Keratinocyte (primary cell): ENCODE measurements at regions not wholly inside any gene's neighbourhood (a gene's known extent, or its start where the extent isn't known, plus 50 kb on each side); places are given as distances from the start of the nearest gene placed in this dataset.

Experiments
- CTCF ChIP-seq, 3 experiments: IDR thresholded peaks in 1 of 3; conservative IDR thresholded peaks in 1 of 3; optimal IDR thresholded peaks in 1 of 3; 2 replicates in 2 of 3; 3 replicates in 1 of 3; pipeline versions ENCODE3 to v1.5.1; 2011; ENCODE audit warnings: low read length in 3 of 3, mild to moderate bottlenecking in 3 of 3, moderate library complexity in 2 of 3, control low read depth in 1 of 3, inconsistent platforms in 1 of 3; ENCODE audit not compliant: insufficient read depth in 2 of 3; ENCODE audit errors: extremely low read depth in 1 of 3
- EZH2 ChIP-seq: IDR thresholded peaks from one replicate; pipeline ENCODE4 v1.6.1; 2012; ENCODE audit warnings: inconsistent platforms, mild to moderate bottlenecking, low read length, moderate library complexity

DNA sequence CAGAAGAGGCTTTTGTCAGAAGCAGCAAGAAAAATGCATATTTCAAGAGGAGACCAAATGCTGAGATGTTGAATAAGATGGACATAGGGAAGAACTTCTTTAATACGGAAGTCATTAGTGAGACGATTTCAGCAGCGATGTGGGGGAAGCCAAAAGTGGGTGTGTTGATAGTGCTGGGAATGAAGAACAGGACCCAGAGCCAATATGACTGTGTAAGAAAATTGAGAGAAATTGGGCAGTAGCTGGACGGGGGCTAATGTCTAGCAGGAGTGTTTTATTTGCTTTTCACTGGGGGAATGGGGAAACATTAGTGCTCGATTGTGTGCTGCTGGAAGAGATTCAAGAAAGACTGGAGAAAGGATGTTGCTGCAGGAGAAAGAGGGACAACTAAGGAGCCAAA is 788.7 kb upstream of the KLHL29 start:
- no peak for TF ChIP-seq CTCF (optimal IDR thresholded peaks at IDR 0.05 in 1 of 3, IDR thresholded peaks at IDR 0.05 in 1 of 3, conservative IDR thresholded peaks at IDR 0.05 in 1 of 3; ENCODE audit: extremely low read depth in 1 of 3, insufficient read depth in 2 of 3, low read length in 3 of 3)
- TF ChIP-seq EZH2 = no peak
